ENCODE measurements at regions not wholly inside any gene's neighbourhood (a gene's known extent, or its start where the extent isn't known, plus 50 kb on each side); places are given as distances from the start of the nearest gene placed in this dataset.

GRCh38 chr5:158560170-158560569 is 539.5 kb downstream of the EBF1 start:
- Histone ChIP-seq H3K27me3 (ENCODE audit: low read depth) (no peaks in the 10 kb centered on the region), H3K27ac (replicated peaks) (no peak overlapping the region), H3K36me3 (no peaks in the 10 kb centered on the region), H3K9me3 (replicated peaks) (no peaks in the 10 kb centered on the region), H3K4me3 (no peak overlapping the region), H3K4me1 (no peaks in the 10 kb centered on the region)
- intact Hi-C loops (cut with micrococcal nuclease), result no loop called here
- peak; percentile 27 for DNase-seq
- TF ChIP-seq CTCF (IDR thresholded peaks at IDR 0.05; ENCODE audit: borderline replicate concordance), result no peak

- peaks cover 2% of the 10 kb centered on the region for H3K4me1 ChIP-seq
- no peaks in the 10 kb centered on the region for H3K27me3 ChIP-seq (ENCODE audit: low read depth)
- DNase-seq, result no peak
- H3K36me3 ChIP-seq, result no peaks in the 10 kb centered on the region
- intact Hi-C loops (cut with micrococcal nuclease), result no loop called here
- no peak overlapping the region for H3K4me3 ChIP-seq
- no peaks in the 10 kb centered on the region for H3K9me3 ChIP-seq (replicated peaks)
- TF ChIP-seq CTCF (IDR thresholded peaks at IDR 0.05; ENCODE audit: borderline replicate concordance), result no peak
- no peak overlapping the region for H3K27ac ChIP-seq (replicated peaks)
Observed at GRCh38 chr5:158559643-158560042, 540.1 kb downstream of the EBF1 start.

DNA sequence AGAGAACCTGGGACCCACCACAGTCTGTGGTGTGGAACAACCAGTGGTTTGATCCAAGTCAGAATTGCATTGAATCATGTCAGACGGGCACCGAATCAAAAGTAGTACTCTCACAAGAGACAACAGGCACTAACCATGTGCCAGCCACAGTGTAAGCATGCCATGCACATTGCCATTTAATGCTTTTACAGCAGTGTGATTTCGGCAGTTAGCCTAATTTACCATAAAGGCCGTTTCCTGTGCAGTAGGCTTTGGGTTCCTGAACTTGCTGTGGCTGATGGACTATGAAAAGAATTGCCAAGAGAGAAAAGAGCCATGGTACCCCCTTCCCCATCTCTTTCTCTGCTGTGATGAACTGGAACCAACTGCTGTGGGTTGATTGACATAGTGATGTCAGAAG is 540.6 kb downstream of the EBF1 start:
- no peaks in the 10 kb centered on the region for H3K9me3 ChIP-seq (replicated peaks)
- TF ChIP-seq CTCF (IDR thresholded peaks at IDR 0.05; ENCODE audit: borderline replicate concordance), result no peak
- H3K4me1 ChIP-seq, result peaks cover 7% of the 10 kb centered on the region
- H3K27ac ChIP-seq (replicated peaks), result no peak overlapping the region
- no peak for DNase-seq
- no peak overlapping the region for H3K4me3 ChIP-seq
- no peaks in the 10 kb centered on the region for H3K27me3 ChIP-seq (ENCODE audit: low read depth)
- H3K36me3 ChIP-seq, result no peaks in the 10 kb centered on the region
- intact Hi-C loops (cut with micrococcal nuclease), result no loop called here

- H3K27ac ChIP-seq (replicated peaks), result peak overlapping the region; percentile 83
- H3K4me3 ChIP-seq, result no peak overlapping the region
- no peaks in the 10 kb centered on the region for H3K36me3 ChIP-seq
- intact Hi-C loops (cut with micrococcal nuclease), result no loop called here
- peaks cover 14% of the 10 kb centered on the region for H3K4me1 ChIP-seq
- H3K27me3 ChIP-seq (ENCODE audit: low read depth), result no peaks in the 10 kb centered on the region
- DNase-seq, result no peak
- no peak for TF ChIP-seq CTCF (IDR thresholded peaks at IDR 0.05; ENCODE audit: borderline replicate concordance)
- H3K9me3 ChIP-seq (replicated peaks), result peaks cover 3% of the 10 kb centered on the region
Observed at GRCh38 chr5:158553962-158554336, 545.8 kb downstream of the EBF1 start.

DNA sequence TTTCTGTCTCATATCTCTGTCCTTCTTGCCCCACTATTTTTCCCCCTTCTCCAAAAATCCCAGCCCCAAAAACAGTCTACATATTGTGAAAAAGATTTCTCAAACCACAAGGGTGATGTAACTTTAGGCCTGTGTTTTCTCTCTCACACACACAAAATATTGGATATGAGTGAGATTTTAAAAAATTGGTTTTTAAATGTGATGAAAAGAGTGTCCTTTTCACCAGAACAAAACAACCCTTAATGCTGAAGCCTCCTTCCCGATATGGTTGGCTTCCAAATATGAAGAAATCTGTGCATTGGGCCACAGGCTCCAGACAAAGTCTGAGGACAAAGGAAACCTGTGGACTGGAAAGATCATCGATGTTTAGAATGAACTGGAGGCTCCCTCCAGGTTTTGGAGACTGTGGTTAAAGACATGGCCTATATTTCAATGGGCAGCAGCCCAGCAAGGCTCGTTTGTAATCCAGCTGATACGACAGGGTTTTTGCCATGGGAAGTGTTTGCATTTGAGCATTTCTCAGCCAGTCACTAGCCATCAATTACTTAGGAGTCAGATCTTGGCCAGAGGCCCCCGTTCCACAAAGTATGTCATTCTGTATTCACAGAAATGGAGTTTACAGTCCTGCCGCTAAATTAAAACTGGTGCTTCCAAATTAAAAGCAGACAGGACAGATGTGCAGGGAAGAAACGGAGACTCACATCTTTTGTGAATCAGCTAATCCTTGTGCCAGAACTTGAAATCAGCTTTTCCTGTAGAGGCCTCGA is 546.3 kb downstream of the EBF1 start:
- peak overlapping the region; percentile 83 for H3K27ac ChIP-seq (replicated peaks)
- H3K27me3 ChIP-seq (ENCODE audit: low read depth), result no peaks in the 10 kb centered on the region
- TF ChIP-seq CTCF (IDR thresholded peaks at IDR 0.05; ENCODE audit: borderline replicate concordance), result no peak
- intact Hi-C loops (cut with micrococcal nuclease), result no loop called here
- peak; percentile 29 for DNase-seq
- H3K4me1 ChIP-seq, result peaks cover 14% of the 10 kb centered on the region
- H3K4me3 ChIP-seq, result no peak overlapping the region
- no peaks in the 10 kb centered on the region for H3K36me3 ChIP-seq
- peaks cover 9% of the 10 kb centered on the region for H3K9me3 ChIP-seq (replicated peaks)

All from left ventricle myocardium inferior (tissue), 1 donor.